ENCODE measurements at regions not wholly inside any gene's neighbourhood (a gene's known extent, or its start where the extent isn't known, plus 50 kb on each side); places are given as distances from the start of the nearest gene placed in this dataset.

GRCh38 chr1:90650401-90650800 is 66.7 kb downstream of the BARHL2 start:
- ChIA-PET POLR2A (no interaction called here), CTCF (interaction anchor here (0.5 kb wide), 1 partner anchor 58 kb away, joined by 3 read pairs; no protein-coding TSS in a partner anchor)
- H3K36me3 Mint-ChIP-seq, result no peaks in the 10 kb centered on the region
- H3K4me1 Mint-ChIP-seq, result no peaks in the 10 kb centered on the region
- TF ChIP-seq, protein P1, sequence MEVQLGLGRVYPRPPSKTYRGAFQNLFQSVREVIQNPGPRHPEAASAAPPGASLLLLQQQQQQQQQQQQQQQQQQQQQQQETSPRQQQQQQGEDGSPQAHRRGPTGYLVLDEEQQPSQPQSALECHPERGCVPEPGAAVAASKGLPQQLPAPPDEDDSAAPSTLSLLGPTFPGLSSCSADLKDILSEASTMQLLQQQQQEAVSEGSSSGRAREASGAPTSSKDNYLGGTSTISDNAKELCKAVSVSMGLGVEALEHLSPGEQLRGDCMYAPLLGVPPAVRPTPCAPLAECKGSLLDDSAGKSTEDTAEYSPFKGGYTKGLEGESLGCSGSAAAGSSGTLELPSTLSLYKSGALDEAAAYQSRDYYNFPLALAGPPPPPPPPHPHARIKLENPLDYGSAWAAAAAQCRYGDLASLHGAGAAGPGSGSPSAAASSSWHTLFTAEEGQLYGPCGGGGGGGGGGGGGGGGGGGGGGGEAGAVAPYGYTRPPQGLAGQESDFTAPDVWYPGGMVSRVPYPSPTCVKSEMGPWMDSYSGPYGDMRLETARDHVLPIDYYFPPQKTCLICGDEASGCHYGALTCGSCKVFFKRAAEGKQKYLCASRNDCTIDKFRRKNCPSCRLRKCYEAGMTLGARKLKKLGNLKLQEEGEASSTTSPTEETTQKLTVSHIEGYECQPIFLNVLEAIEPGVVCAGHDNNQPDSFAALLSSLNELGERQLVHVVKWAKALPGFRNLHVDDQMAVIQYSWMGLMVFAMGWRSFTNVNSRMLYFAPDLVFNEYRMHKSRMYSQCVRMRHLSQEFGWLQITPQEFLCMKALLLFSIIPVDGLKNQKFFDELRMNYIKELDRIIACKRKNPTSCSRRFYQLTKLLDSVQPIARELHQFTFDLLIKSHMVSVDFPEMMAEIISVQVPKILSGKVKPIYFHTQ (CRISPR knock-in tag; IDR thresholded peaks at IDR 0.05), result no peak
- TF ChIP-seq ZNF317 (CRISPR knock-in tag; IDR thresholded peaks at IDR 0.05; ENCODE audit: borderline replicate concordance, low read depth) (no peak), ERG (CRISPR knock-in tag; IDR thresholded peaks at IDR 0.05) (no peak), USF1 (CRISPR knock-in tag; IDR thresholded peaks at IDR 0.05) (no peak), ZBTB43 (CRISPR knock-in tag; IDR thresholded peaks at IDR 0.05) (no peak), MAX (CRISPR knock-in tag; IDR thresholded peaks at IDR 0.05) (no peak), ESRRA (CRISPR knock-in tag; IDR thresholded peaks at IDR 0.05; ENCODE audit: borderline replicate concordance) (no peak), JUN (CRISPR knock-in tag; IDR thresholded peaks at IDR 0.05) (no peak), ZNF671 (CRISPR knock-in tag; IDR thresholded peaks at IDR 0.05) (no peak), MXD4 (CRISPR knock-in tag; IDR thresholded peaks at IDR 0.05; ENCODE audit: borderline replicate concordance) (no peak), RELA (CRISPR knock-in tag; IDR thresholded peaks at IDR 0.05; ENCODE audit: borderline replicate concordance) (no peak), ATF2 (CRISPR knock-in tag; IDR thresholded peaks at IDR 0.05; ENCODE audit: borderline replicate concordance, low read depth) (no peak), SMAD3 (CRISPR knock-in tag; IDR thresholded peaks at IDR 0.05; ENCODE audit: borderline replicate concordance) (no peak), NR1H2 (CRISPR knock-in tag; IDR thresholded peaks at IDR 0.05) (no peak)
- TF ChIP-seq, protein P2, sequence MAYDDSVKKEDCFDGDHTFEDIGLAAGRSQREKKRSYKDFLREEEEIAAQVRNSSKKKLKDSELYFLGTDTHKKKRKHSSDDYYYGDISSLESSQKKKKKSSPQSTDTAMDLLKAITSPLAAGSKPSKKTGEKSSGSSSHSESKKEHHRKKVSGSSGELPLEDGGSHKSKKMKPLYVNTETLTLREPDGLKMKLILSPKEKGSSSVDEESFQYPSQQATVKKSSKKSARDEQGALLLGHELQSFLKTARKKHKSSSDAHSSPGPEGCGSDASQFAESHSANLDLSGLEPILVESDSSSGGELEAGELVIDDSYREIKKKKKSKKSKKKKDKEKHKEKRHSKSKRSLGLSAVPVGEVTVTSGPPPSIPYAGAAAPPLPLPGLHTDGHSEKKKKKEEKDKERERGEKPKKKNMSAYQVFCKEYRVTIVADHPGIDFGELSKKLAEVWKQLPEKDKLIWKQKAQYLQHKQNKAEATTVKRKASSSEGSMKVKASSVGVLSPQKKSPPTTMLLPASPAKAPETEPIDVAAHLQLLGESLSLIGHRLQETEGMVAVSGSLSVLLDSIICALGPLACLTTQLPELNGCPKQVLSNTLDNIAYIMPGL (CRISPR knock-in tag; IDR thresholded peaks at IDR 0.05), result no peak
- ATAC-seq (no peak), DNase-seq (ENCODE audit: low spot score) (no peak)
- no peak overlapping the region for H3K4me3 Mint-ChIP-seq
- H3K9me3 Mint-ChIP-seq, result peaks cover 3% of the 10 kb centered on the region
- H3K27ac Mint-ChIP-seq, result no peak overlapping the region
- no peaks in the 10 kb centered on the region for H3K27me3 Mint-ChIP-seq (ENCODE audit: low read depth)

- Mint-ChIP-seq H3K9me3 (peaks cover 10% of the 10 kb centered on the region), H3K4me1 (peaks cover 12% of the 10 kb centered on the region), H3K4me3 (no peak overlapping the region), H3K36me3 (no peaks in the 10 kb centered on the region), H3K27me3 (ENCODE audit: low read depth) (no peaks in the 10 kb centered on the region), H3K27ac (no peak overlapping the region)
- POLR2A ChIA-PET, result no interaction called here
- no peak for ATAC-seq
- CTCF ChIA-PET, result no interaction called here
- DNase-seq (ENCODE audit: low spot score), result no peak
- TF ChIP-seq NFATC4 (CRISPR knock-in tag; IDR thresholded peaks at IDR 0.05) (no peak), PRDM15 (CRISPR knock-in tag; IDR thresholded peaks at IDR 0.05) (no peak), NFE2L1 (CRISPR knock-in tag; IDR thresholded peaks at IDR 0.05) (no peak), ZNF263 (CRISPR knock-in tag; IDR thresholded peaks at IDR 0.05; ENCODE audit: low read depth) (no peak), JUN (CRISPR knock-in tag; IDR thresholded peaks at IDR 0.05) (no peak)
- TF ChIP-seq, protein P3, sequence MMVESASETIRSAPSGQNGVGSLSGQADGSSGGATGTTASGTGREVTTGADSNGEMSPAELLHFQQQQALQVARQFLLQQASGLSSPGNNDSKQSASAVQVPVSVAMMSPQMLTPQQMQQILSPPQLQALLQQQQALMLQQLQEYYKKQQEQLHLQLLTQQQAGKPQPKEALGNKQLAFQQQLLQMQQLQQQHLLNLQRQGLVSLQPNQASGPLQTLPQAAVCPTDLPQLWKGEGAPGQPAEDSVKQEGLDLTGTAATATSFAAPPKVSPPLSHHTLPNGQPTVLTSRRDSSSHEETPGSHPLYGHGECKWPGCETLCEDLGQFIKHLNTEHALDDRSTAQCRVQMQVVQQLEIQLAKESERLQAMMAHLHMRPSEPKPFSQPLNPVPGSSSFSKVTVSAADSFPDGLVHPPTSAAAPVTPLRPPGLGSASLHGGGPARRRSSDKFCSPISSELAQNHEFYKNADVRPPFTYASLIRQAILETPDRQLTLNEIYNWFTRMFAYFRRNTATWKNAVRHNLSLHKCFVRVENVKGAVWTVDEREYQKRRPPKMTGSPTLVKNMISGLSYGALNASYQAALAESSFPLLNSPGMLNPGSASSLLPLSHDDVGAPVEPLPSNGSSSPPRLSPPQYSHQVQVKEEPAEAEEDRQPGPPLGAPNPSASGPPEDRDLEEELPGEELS (CRISPR knock-in tag; IDR thresholded peaks at IDR 0.05), result no peak
Observed at GRCh38 chr1:90640325-90640724, 76.8 kb downstream of the BARHL2 start.

All from WTC11 (cell line).